Karpas-422 (cell line): ENCODE measurements at regions not wholly inside any gene's neighbourhood (a gene's known extent, or its start where the extent isn't known, plus 50 kb on each side); places are given as distances from the start of the nearest gene placed in this dataset.

Experiments
- small RNA-seq: library from RNA; depleted of rRNA; stranded (forward); fragments of <200 nt; gene quantifications from one replicate; pipeline ENCODE3, GENCODE V24; 2014

Small RNAs in the stretch of these regions (small RNA-seq; reads per million reads assigned to genes)
- 0.36 reads per million for gene RN7SKP167
